ENCODE measurements at regions not wholly inside any gene's neighbourhood (a gene's known extent, or its start where the extent isn't known, plus 50 kb on each side); places are given as distances from the start of the nearest gene placed in this dataset.

- Histone ChIP-seq H3K9ac (replicated peaks; ENCODE audit: extremely low read depth, insufficient read depth, low read length) (no peak overlapping the region), H3K36me3 (ENCODE audit: control insufficient read depth in 2 of 2, extremely low read depth in 1 of 2, insufficient read depth in 2 of 2, low read length in 2 of 2) (no peaks in the 10 kb centered on the region), H3K9me3 (replicated peaks; ENCODE audit: control insufficient read depth, insufficient read depth, low read length) (peaks cover 4% of the 10 kb centered on the region), H3K9me1 (replicated peaks; ENCODE audit: control insufficient read depth, extremely low read depth, insufficient read depth, low read length) (no peaks in the 10 kb centered on the region), H3K4me3 (replicated peaks in 1 of 3; ENCODE audit: insufficient read depth in 1 of 3, low read depth in 1 of 3, low read length in 3 of 3) (no peak overlapping the region), H4K20me1 (replicated peaks; ENCODE audit: control insufficient read depth, extremely low read depth, insufficient read depth, low read length) (no peaks in the 10 kb centered on the region), H3K27me3 (ENCODE audit: control insufficient read depth in 2 of 2, insufficient read depth in 2 of 2, low read length in 2 of 2) (peaks cover 3 to 12% of the 10 kb centered on the region in 2 experiments), H3K4me2 (ENCODE audit: insufficient read depth, low read length) (no peak overlapping the region), H3K4me1 (ENCODE audit: control insufficient read depth, extremely low read depth, insufficient read depth, low read length) (no peaks in the 10 kb centered on the region), H2AFZ (ENCODE audit: low read depth, low read length) (no peak overlapping the region), H3K79me2 (ENCODE audit: control insufficient read depth, insufficient read depth, low read length) (no peaks in the 10 kb centered on the region), H3K27ac (ENCODE audit: insufficient read depth, low read depth, low read length) (no peak overlapping the region)
- dilution Hi-C loops (cut with MboI; ENCODE audit: extremely low pct_ligation_motif_present, low sequenced_read_pairs): no loop called here
- DNase-seq (ENCODE audit: low read depth, low spot score) (no peak), FAIRE-seq (no peak)
- intact Hi-C loops (cut with micrococcal nuclease): no loop called here
- TF ChIP-seq GATA2 (IDR thresholded peaks at IDR 0.05; ENCODE audit: insufficient read depth, insufficient read length, low read depth, low read length): no peak
- TF ChIP-seq MAX (IDR thresholded peaks at IDR 0.05; ENCODE audit: insufficient read depth, insufficient read length): no peak
- TF ChIP-seq FOS (IDR thresholded peaks at IDR 0.05; ENCODE audit: borderline replicate concordance, insufficient read depth, low read length): no peak
- CTCF ChIA-PET: no interaction called here
- no TSS peak for BruUV-seq (replicated peaks)
- POLR2A ChIA-PET: no interaction called here
Observed at GRCh38 chr15:38149315-38149714, 103.3 kb upstream of the SPRED1 start.

GRCh38 chr15:38150148-38150547 lies 102.5 kb upstream of the SPRED1 start:
- POLR2A ChIA-PET: no interaction called here
- FAIRE-seq: no peak
- H3K4me1 ChIP-seq (ENCODE audit: control insufficient read depth, extremely low read depth, insufficient read depth, low read length): no peaks in the 10 kb centered on the region

More at GRCh38 chr15:38150148-38150547, 102.5 kb upstream of the SPRED1 start:
- H2AFZ ChIP-seq (ENCODE audit: low read depth, low read length): no peak overlapping the region
- no peak overlapping the region for H3K27ac ChIP-seq (ENCODE audit: insufficient read depth, low read depth, low read length)
- H3K9ac ChIP-seq (replicated peaks; ENCODE audit: extremely low read depth, insufficient read depth, low read length): no peak overlapping the region
- no peaks in the 10 kb centered on the region for H3K36me3 ChIP-seq (ENCODE audit: control insufficient read depth in 2 of 2, extremely low read depth in 1 of 2, insufficient read depth in 2 of 2, low read length in 2 of 2)
- peaks cover 3 to 9% of the 10 kb centered on the region in 2 experiments for H3K27me3 ChIP-seq (ENCODE audit: control insufficient read depth in 2 of 2, insufficient read depth in 2 of 2, low read length in 2 of 2)
- no peaks in the 10 kb centered on the region for H4K20me1 ChIP-seq (replicated peaks; ENCODE audit: control insufficient read depth, extremely low read depth, insufficient read depth, low read length)
- DNase-seq (ENCODE audit: low read depth, low spot score): no peak
- intact Hi-C loops (cut with micrococcal nuclease): no loop called here
- H3K9me3 ChIP-seq (replicated peaks; ENCODE audit: control insufficient read depth, insufficient read depth, low read length): peaks cover 4% of the 10 kb centered on the region
- dilution Hi-C loops (cut with MboI; ENCODE audit: extremely low pct_ligation_motif_present, low sequenced_read_pairs): no loop called here
- no peak overlapping the region for H3K4me3 ChIP-seq (replicated peaks in 1 of 3; ENCODE audit: insufficient read depth in 1 of 3, low read depth in 1 of 3, low read length in 3 of 3)
- CTCF ChIA-PET: no interaction called here
- H3K9me1 ChIP-seq (replicated peaks; ENCODE audit: control insufficient read depth, extremely low read depth, insufficient read depth, low read length): no peaks in the 10 kb centered on the region
- H3K79me2 ChIP-seq (ENCODE audit: control insufficient read depth, insufficient read depth, low read length): no peaks in the 10 kb centered on the region
- no peak for TF ChIP-seq EZH2 (IDR thresholded peaks at IDR 0.05; ENCODE audit: borderline replicate concordance, low read depth, low read length, severe bottlenecking)
- BruUV-seq (replicated peaks): no TSS peak
- no peak overlapping the region for H3K4me2 ChIP-seq (ENCODE audit: insufficient read depth, low read length)

Measured in endothelial cell of umbilical vein (primary cell).